HPDE6-E6E7 (cell line): ENCODE measurements at regions not wholly inside any gene's neighbourhood (a gene's known extent, or its start where the extent isn't known, plus 50 kb on each side); places are given as distances from the start of the nearest gene placed in this dataset.

Experiments used
- DNase-seq: peaks from one replicate; pipeline ENCODE4 v3.0.0; 2011; ENCODE audit warnings: missing footprints; ENCODE audit errors: extremely low spot score

DNA sequence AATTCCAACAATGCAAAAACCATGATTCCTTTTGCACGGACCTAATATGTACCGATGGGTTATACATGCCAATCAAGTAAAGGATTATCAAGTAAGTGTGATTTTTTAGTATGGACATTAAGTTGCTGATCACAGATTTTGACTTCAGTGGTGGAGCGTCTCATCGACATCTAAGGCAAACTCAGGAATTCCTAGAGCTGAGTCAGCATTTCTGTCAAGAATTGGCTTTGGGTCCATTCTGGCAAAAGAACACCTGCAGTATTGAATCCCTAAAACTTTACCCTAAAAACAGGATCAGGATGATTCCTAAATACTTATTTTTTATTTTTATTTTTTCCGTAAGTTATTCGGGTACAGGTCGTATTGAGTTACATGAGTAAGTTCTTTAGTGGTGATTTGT is 83.6 kb downstream of the HPGD start:
- DNase-seq: no peak

DNA sequence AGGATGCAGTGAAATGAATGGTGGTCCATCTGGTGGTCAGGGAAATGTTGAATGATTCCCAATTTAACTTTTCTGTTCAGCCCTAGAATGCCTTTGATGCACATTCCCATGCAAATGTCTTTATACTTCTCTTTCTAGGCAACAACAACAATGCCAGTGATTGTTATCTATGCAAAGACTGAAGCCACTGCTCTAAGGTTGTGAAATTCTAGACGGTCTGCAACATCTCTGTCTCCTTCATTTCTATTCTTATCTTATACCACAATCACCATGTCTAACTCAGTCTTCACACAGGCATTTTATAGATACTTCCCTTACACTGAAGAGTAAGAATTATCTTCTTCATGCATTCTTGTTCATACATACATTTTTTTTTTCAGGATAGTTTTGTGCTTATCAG is 84.5 kb downstream of the HPGD start:
- no peak for DNase-seq

DNA sequence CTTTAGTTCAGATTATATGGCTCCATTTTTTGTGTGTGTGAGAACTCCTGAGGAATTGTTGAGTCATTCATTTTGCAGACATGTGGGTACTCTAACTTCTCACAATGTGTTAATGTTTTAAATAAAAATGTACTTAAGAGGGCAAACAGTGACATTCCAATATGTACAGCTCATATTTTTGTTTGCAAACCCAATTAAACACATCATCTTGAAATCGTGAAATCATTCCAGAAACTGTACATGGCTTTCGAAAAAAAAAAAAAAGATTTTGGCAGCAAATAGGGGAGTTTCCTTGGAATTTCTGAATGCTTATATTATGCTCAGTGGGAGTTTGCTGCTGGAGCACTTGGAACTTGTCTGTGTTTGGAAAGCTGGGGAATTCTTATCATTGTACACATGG is 85.0 kb downstream of the HPGD start:
- no peak for DNase-seq

DNA sequence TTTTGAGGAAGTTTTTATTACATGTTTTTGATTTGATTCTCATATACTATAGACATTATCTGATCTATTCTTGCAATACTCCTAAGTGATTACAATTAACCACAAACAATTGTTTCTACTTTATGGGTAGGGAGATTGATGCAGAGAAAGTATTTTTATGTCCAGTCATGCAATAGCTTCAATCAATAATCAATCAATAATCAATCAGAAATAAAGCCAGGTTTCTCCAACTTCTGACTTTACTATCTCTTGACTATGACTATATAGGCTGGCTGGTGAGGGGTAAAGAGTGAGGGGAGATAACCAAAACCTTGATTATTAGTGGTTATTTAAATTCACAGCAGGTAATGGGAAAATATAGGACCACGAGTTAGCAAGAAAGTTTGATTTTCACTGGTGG is 85.9 kb downstream of the HPGD start:
- no peak for DNase-seq

DNA sequence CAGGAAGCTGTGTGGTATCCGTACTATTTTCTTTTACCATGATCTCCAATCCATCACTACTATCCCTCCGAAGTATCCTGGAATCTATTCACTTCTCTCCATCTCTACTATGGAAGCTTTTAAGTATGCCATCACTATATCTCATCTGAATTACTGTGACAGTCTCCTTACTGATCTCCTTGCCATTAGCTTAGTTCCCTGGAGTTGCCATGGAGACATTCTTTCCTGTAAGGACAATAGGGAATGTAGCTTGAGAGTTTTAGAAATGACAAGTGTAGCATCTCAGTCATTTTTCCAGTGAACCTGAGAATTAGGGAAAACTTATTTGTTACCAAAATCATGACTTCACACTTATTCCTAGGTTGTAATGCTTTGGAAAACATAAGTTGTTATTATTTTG is 86.3 kb downstream of the HPGD start:
- no peak for DNase-seq

DNA sequence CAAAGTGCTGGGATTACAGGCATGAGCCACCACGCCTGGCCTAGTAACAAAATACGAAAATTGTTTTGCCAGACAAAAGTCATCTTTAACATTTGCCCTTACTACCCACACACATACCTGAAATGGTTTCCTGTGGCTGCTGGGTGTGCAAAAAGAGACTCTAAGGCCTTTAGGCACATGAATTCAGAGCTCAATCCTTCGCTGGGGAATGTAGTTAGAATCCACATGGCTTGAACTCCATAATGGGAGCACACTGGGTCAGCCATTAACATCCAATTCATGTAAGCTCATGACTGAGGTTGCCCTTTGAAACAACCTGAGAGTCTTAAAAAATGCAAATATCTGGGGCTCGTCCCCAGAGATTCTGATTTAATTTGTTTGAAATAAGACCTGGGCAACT is 87.8 kb downstream of the HPGD start:
- no peak for DNase-seq

DNA sequence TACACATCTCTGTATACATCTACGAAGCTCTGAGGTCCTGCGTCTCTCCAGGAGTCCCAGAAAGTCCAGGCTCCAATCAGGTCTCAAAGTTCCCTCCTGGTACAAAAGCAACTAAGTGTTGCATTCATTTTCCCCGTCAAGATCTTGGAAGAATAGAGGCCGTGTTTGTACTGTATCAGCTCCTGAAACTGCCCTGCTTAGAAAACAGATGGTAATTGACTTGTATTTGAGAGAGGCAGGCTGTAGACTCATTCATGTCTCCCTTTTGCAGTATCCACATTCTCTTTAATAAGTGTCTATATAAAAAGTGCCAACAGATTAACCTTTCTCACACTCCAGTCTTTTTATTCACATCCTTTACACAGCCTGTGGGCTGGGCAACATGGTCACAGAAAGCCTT is 91.7 kb downstream of the HPGD start:
- no peak for DNase-seq

DNA sequence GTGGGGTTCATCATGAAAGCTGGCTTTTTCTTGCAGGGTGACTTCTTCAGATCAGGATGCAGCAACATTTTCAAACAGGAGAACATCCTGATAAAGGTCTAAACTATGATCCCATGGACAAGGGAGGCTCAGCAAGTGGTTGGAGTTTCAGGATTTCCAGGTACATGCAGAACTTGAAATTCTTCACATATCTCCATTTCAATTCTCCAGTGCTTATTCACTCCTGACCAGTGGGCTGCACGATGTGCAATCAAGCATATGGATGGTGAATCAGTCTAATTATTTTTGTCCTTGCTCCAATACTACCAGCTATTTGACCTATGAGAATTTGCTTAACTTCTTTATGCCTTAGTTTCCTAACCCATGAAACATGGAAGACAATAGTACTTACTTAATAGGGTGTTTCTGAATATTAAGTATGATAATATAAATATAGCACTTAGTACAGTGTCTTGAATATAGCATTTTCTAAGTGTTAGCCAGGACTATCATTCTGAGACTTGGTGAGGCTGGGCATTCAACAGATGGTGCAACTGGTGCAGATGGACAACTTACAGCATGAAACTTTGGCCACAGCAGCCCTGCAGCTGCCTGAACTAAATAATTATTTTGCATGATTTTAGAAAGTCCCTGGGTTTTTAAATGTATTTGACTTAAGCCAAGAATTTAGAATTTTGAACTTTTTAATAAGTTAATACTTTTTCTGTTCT is 92.4 kb downstream of the HPGD start:
- DNase-seq: no peak

DNA sequence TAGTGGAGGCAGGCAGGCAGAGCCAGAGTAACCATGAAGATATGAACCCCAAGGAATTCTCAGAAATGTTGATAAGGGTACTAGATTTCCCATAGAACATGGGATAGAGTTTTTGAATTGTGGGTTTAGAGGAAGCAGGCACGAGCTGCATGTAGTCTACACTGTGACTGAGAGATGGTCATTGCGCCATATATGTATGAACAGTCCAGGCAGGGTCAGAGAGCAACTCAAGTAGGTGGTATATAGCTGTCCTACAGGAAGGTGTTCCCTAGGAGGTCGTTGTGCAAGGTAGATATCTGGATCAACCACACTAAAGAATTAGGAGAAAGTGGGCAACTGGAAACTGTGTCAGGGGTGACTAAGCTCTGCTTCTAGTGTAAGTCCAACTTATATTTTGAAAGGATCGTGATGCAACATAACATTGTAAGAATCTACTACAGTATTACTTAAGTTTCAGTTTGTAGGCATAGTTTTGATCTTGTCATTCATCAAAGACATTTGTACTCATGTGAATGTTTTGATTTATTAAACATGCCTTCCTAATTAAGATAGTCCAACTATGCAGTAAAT is 94.6 kb downstream of the HPGD start:
- no peak for DNase-seq

DNA sequence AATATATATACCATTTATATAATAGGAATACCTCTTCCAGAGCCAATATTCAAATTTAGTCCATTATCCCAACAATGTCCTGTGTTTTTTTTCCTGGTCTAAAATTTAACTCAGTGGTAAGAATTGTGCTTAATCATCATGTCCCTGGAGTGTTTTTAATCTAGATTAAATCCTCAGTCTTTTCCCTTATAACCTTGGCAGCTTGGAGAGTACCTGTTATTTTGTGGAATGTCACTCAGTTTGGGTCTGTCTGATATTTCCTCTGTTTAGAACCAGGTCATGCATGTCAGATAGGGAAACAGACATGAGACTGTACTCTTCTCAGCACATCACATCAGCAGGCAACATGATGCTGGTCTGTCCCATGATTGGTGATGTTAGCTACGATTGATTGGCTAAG is 96.6 kb downstream of the HPGD start:
- DNase-seq: no peak

DNA sequence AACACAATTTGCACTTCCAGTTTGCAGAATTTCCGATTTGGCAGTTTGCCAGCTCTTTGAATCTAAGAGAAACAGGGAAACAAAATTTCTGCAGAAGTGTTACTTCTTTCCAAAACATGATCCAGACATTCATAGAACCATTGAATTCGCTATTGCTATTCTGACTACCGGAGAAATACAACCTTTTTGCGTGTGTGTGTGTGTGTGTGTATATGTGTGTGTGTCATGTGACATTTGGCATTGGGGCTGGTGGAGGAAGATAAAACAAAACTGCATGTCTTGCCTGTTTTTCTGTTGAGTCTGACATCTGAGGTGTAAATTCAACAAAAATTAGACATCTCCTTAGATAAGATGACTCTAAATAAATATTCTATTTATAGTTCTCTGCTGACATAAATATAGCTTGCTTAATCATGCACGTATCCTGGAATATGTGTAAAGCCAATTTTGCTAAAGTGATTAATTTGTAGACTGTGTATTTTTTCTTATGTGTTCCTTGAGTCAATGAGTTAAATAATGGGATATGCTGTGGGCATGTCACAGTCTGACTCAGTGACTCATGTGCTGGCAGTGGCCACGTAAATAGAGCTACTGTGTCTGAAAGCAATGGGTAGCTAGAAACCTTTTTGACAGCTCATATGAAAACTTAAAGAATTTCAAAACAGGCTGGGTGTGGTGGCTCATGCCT is 98.9 kb downstream of the HPGD start:
- DNase-seq: peak; percentile 83

DNA sequence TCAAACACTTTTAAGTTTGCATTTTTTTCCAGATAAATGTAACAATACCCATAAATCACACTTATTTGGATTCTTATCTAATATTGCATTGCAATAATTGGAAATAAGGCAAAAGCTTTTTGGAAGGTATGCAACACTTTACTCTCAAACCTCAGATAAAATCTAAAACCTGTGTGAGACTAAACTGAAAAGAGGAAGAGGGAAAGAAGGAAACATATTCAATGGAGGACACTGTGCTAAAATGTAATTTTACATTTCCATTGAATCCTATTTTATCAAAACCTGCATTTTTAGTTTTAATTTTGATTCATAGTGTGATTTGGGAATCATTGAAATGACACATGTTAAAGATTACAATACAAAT is 99.4 kb downstream of the HPGD start:
- DNase-seq: no peak

DNA sequence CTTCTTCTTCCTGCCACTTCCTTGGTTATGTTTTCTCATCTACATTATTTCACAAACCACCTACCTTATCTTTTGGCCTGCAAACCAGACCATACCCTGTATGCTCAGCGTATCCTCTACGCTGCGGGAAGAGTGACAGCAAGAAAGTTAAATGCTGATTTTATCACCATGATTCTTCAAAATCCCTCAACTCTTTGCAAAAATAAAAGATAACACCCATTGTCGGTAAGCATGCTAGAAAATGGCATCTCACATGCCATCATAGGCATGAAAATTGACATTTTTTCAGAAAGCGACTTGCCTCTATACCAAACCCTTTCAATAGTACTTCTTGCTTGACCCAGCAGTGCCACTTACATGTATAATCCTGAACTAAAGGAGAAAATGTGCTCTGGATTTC is 102.0 kb downstream of the HPGD start:
- DNase-seq: no peak

DNA sequence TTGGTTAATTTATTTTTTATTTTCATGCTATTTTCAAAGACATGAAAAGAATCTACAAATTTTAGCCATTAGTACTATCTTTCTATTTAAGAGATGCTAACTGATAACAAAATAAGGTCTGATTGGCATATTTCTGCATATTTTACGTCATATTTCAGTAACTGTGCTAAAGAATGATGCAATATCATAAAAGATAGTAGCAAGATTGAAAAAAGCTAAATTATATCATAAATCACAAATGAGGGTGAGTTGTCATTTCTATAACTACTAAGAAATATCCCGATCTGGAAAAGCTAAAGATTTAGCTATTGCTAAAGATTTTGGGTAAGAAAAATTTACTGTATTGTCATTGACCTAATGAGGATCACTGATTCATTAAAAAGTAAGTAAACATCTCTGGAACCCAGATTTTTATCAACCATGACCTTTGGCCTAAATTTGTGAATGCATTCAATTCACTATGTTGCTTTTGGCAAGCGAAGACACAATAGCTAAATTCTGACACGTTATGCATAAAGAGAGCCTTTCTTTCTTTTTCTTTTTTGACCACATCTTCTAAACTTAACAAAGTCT is 103.6 kb downstream of the HPGD start:
- no peak for DNase-seq

DNA sequence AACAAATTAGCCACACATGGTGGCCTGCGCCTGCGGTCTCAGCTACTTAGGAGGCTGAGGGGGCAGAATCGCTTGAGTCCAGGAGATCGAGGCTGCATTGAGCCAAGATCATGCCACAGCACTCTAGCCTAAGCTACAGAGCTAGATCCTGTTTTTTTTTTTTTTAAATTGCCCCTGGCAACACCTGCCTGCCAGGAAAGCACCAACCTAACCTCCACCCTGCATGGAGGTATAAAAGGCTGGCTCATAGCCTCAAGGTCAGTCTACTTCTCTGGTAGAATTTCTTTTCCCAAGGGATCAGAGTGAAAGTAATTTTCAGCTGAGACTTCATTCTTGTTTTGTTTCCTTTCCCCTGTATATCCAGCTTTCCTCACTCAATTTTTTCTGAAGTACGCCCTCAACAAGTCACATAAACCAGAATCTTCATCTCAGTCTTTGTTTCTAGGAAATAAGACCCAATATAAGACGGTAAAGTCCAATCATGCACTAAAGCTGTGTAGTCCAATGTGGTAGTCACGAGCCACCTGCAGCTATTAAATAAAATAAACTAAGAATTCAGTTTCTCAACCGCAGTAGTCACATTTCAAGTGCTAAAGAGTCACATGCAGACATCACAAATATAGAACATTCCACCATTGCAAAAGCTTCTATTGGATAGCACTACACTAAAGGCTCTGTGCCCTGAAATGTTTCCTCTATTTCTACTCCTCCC is 113.3 kb downstream of the HPGD start:
- no peak for DNase-seq

DNA sequence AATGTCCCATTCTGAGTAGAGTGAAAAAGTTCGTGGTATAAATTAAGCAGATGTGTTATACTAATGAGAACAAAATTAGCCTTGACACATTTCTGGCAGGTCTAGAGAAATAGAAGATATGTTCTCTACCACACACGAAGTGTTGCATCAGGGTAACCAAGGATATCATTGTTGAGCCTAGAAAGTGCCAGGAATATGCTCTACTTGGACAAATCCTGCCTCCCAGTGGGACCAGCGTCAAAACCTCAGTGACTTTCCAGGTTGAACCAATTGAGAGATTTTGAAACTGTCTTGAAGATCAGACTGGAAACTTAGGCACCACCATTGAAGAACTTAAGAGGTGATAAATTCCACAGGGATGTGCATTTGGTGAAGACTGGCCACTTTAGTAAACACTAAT is 115.9 kb downstream of the HPGD start:
- DNase-seq: no peak

DNA sequence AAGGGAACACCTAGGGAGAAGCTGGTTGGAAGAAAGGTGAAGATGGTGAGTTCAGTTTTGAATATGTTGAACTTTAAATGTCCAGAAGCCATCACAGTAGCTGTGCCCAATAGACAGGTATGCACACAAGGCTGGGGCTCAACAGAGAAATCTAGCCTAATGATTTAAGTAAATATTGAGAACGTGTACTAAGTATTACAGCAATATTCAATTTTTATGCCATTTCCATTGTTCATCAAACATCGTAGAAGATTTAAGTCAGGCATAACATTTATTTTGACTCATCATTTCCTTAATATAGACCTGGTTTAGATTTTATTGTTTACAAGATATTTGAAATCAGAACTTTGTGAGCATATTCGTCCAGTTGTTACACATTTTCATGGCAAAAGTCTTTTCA is 116.4 kb downstream of the HPGD start:
- no peak for DNase-seq

DNA sequence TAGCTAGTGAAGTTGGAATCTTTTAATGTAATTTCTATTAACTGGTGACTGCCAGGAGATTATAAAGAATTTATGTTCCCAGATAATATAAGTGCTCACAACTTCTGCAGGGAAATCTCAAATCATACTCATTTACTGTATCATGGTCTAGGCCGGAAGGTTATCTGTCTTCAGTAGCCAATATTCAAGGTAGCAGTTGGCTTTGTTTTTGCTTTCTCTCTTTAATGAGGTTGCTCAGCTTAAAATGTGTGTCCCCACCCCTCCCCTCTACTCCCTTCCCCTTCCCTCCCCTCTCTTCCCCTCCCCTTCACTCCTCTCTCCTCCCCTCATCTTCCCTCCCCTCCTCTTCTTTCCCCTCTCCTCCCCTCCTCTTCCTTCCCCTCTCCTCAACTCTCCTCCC is 117.6 kb downstream of the HPGD start:
- no peak for DNase-seq

DNA sequence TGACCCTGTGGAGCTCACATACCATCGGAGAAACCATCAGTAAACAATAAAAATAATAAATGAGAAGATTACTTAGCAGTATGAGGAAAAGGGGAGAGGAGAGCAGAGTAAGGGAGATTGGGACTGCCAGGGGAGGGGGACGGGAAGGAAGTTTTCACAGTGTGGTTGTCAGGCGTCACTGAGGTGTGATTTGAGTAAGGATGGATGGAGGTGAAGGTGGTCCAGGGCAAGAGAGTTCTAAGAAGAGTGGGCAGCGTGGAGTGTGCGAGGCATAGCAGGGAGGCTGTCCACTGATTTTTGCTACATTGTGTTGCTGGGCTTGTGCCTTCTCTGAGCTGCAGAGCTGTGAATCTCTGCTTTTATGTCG is 119.1 kb downstream of the HPGD start:
- no peak for DNase-seq

DNA sequence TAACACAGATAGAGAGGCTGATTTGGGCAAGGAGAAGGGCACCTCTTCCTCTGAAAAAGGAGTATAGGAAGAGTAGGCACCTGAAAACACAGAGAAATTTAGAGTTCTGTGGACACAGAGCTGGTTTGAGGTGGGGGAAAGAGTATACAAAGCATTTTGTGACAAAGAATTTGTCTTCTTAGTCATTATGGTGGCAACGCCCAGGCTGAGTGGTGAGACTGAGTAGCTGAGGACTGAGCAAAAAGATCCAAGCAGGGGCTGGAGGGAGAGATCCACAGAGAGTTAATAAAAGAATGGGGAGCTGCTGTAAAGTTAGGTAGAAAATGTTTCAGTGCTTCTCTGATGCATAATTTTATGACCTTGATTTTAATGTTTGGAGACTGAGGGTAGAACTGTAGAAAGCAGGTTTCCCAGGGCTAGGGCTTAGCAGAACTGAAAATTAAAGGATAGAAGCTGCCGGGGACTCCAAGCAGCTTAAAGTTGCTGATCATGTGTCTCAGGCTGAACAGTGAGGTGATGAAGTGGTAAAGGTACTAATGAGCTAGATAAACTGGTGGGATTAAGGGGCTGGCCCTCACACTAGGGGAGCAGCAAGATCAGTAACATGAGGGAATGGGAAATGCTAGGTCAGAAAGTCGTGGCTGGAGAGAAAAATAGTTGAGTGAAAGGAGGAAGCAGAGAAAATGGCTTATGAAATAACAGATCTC is 118.9 kb downstream of the CEP44 start:
- no peak for DNase-seq

DNA sequence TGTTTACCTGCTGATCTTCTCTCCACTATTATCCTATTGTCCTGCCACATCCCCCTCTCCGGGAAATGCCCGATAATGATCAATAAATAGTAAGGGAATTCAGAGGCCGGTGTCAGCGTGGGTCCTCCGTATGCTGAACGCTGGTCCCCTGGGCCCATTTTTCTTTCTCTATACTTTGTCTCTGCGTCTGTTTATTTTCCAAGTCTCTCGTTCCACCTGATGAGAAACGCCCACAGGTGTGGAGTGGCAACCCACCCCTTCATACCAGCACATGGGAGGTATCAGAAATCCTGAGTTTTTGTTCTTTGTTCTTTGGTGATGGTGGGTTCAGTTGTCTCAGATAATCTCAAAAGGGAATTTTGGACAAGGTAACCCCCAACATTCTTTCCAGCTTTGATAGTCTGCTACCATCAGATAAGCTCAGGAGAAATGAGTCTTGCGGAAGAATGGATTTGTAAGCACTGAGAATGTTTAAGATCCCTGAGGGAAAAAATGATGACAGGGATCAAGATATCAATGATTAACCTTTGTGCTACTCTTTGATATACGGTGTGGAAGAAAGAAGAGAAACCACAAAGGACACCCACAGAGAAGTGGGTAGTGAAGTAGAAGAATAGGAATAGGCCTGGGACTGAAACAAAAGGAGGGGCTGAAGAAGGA is 117.9 kb downstream of the CEP44 start:
- no peak for DNase-seq
